HepG2 (cell line): ENCODE measurements at regions not wholly inside any gene's neighbourhood (a gene's known extent, or its start where the extent isn't known, plus 50 kb on each side); places are given as distances from the start of the nearest gene placed in this dataset.

Experiments
- MEIS2 ChIP-seq: sonication (generic); formaldehyde crosslinking; IDR thresholded peaks from 2 replicates; pipeline ENCODE4 v1.9.0; 2021; ENCODE audit warnings: mild to moderate bottlenecking, missing genetic modification reagents
- RXRB ChIP-seq: IDR thresholded peaks from 2 replicates; pipeline ENCODE4 v1.6.1; 2016; ENCODE audit warnings: borderline replicate concordance, missing genetic modification reagents, missing compliant biosample characterization
- SAP130 ChIP-seq: IDR thresholded peaks from 2 replicates; pipeline ENCODE4 v1.6.1; 2016; ENCODE audit warnings: low read depth
- SNAI1 ChIP-seq: sonication (generic); formaldehyde crosslinking; IDR thresholded peaks from 2 replicates; pipeline ENCODE4 v1.5.0; 2020; ENCODE audit warnings: mild to moderate bottlenecking, missing genetic modification reagents, borderline replicate concordance
- ZFP90 ChIP-seq: sonication (generic); formaldehyde crosslinking; IDR thresholded peaks from 2 replicates; pipeline ENCODE4 v1.8.0; 2022; ENCODE audit warnings: missing genetic modification reagents, mild to moderate bottlenecking, inconsistent platforms, borderline replicate concordance
- ZNF501 ChIP-seq: sonication (generic); formaldehyde crosslinking; IDR thresholded peaks from 2 replicates; pipeline ENCODE4 v1.5.1; 2020; ENCODE audit warnings: mild to moderate bottlenecking, moderate library complexity, missing genetic modification reagents
- ZNF546 ChIP-seq: sonication (generic); formaldehyde crosslinking; conservative IDR thresholded peaks from 2 replicates; pipeline ENCODE4 v1.8.1; 2023; ENCODE audit warnings: mild to moderate bottlenecking, missing genetic modification reagents
- ZNF772 ChIP-seq: sonication (generic); formaldehyde crosslinking; IDR thresholded peaks from 2 replicates; pipeline ENCODE4 v1.5.0; 2020; ENCODE audit warnings: mild to moderate bottlenecking, missing genetic modification reagents
- TF ChIP-seq, protein P1 (sequence below): IDR thresholded peaks from 2 replicates; pipeline ENCODE4 v1.6.1; 2016; ENCODE audit warnings: missing genetic modification reagents, missing compliant biosample characterization
- TF ChIP-seq, protein P2 (sequence below): sonication (generic); formaldehyde crosslinking; IDR thresholded peaks from 2 replicates; pipeline ENCODE4; 2020; ENCODE audit warnings: missing genetic modification reagents, mild to moderate bottlenecking, borderline replicate concordance
- TF ChIP-seq, protein P3 (sequence below): sonication (generic); formaldehyde crosslinking; IDR thresholded peaks from 2 replicates; pipeline ENCODE4 v1.5.1; 2020; ENCODE audit warnings: mild to moderate bottlenecking, missing genetic modification reagents
- TF ChIP-seq, protein P4 (sequence below): sonication (generic); formaldehyde crosslinking; IDR thresholded peaks from 2 replicates; pipeline ENCODE4 v1.5.0; 2020; ENCODE audit warnings: missing genetic modification reagents
- TF ChIP-seq, protein P5 (sequence below): sonication (generic); formaldehyde crosslinking; IDR thresholded peaks from 2 replicates; pipeline ENCODE4 v1.8.1; 2023; ENCODE audit warnings: mild to moderate bottlenecking, moderate library complexity, missing genetic modification reagents
- TF ChIP-seq, protein P6 (sequence below): sonication (generic); formaldehyde crosslinking; IDR thresholded peaks from 2 replicates; pipeline ENCODE4 v1.4.0; 2020; ENCODE audit warnings: missing genetic modification reagents

DNA sequence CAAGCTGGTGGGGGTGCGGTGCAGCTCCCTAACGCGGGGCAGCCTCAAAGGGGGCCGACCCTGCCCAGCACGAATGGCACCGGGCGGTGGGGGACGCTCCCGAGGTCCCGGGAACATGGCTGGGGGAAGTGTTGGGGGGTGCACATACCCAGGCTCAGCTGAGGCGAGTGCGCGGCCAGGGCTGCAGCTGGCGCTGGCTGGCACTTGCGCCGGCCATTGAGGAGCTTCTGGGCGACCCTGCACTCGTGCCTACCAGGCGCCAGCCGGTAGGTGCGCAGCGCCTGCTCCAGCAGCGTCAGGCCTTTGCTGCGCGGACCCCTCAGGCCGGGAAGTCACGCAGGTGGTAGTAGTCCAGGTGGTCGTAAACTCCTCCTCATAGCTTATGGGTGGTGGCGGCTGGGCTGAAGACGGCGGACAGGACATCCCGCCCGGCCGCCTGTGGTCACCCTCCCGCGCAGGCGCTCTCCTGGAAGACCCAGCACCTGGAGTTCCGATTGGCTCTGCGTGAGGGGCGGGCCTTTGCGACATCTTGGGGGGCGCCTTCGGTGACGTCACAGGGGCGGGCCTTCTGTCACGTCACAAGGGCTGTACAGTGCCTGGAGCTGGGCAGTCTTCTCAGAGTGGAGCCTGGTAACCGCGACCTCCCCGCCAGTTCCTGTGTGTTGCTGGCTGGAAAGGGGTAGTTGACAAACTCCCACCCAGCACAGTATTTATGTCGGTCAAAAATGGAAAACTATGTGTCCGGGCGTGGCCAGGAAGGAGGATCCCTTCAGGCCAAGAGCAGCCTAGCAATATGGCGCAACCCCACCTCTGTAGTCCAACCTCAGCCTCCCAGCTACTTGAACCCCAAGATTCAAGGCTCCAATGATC, 74.5 kb upstream of the ERV3-1 start (continued):
- TF ChIP-seq, protein P1, sequence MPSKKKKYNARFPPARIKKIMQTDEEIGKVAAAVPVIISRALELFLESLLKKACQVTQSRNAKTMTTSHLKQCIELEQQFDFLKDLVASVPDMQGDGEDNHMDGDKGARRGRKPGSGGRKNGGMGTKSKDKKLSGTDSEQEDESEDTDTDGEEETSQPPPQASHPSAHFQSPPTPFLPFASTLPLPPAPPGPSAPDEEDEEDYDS (CRISPR knock-in tag), result peak; percentile 63; the same call in 1 of the 2 replicates
- TF ChIP-seq ZFP90 (CRISPR knock-in tag) (peak; percentile 79; the same call in 1 of the 2 replicates), ZNF772 (CRISPR knock-in tag) (peak; percentile 55; the same call in 1 of the 2 replicates), SNAI1 (CRISPR knock-in tag) (0 out of 2 replicates have a peak, but pooled peaks have one; percentile 34), RXRB (CRISPR knock-in tag) (peak; percentile 28; the same call in 1 of the 2 replicates), MEIS2 (0 out of 2 replicates have a peak, but pooled peaks have one; percentile 19), ZNF546 (0 out of 2 replicates have a peak, but pooled peaks have one; percentile 68), ZNF501 (CRISPR knock-in tag) (peak; percentile 36; the same call in 1 of the 2 replicates), SAP130 (peak; percentile 78)
- TF ChIP-seq, protein P2, sequence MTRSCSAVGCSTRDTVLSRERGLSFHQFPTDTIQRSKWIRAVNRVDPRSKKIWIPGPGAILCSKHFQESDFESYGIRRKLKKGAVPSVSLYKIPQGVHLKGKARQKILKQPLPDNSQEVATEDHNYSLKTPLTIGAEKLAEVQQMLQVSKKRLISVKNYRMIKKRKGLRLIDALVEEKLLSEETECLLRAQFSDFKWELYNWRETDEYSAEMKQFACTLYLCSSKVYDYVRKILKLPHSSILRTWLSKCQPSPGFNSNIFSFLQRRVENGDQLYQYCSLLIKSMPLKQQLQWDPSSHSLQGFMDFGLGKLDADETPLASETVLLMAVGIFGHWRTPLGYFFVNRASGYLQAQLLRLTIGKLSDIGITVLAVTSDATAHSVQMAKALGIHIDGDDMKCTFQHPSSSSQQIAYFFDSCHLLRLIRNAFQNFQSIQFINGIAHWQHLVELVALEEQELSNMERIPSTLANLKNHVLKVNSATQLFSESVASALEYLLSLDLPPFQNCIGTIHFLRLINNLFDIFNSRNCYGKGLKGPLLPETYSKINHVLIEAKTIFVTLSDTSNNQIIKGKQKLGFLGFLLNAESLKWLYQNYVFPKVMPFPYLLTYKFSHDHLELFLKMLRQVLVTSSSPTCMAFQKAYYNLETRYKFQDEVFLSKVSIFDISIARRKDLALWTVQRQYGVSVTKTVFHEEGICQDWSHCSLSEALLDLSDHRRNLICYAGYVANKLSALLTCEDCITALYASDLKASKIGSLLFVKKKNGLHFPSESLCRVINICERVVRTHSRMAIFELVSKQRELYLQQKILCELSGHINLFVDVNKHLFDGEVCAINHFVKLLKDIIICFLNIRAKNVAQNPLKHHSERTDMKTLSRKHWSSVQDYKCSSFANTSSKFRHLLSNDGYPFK (CRISPR knock-in tag), result peak; percentile 46; the same call in 1 of the 2 replicates
- TF ChIP-seq, protein P3, sequence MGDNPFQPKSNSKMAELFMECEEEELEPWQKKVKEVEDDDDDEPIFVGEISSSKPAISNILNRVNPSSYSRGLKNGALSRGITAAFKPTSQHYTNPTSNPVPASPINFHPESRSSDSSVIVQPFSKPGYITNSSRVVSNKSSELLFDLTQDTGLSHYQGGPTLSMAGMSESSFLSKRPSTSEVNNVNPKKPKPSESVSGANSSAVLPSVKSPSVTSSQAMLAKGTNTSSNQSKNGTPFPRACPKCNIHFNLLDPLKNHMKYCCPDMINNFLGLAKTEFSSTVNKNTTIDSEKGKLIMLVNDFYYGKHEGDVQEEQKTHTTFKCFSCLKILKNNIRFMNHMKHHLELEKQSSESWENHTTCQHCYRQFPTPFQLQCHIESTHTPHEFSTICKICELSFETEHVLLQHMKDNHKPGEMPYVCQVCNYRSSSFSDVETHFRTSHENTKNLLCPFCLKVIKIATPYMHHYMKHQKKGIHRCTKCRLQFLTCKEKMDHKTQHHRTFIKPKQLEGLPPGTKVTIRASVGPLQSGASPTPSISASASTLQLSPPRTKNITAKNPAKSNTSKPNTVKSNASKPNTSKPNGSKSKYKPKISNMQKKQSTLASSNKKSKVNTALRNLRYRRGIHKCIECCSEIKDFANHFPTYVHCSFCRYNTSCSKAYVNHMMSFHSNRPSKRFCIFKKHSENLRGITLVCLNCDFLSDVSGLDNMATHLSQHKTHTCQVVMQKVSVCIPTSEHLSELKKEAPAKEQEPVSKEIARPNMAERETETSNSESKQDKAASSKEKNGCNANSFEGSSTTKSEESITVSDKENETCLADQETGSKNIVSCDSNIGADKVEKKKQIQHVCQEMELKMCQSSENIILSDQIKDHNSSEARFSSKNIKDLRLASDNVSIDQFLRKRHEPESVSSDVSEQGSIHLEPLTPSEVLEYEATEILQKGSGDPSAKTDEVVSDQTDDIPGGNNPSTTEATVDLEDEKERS, result 0 out of 2 replicates have a peak, but pooled peaks have one; percentile 27
- TF ChIP-seq, protein P4, sequence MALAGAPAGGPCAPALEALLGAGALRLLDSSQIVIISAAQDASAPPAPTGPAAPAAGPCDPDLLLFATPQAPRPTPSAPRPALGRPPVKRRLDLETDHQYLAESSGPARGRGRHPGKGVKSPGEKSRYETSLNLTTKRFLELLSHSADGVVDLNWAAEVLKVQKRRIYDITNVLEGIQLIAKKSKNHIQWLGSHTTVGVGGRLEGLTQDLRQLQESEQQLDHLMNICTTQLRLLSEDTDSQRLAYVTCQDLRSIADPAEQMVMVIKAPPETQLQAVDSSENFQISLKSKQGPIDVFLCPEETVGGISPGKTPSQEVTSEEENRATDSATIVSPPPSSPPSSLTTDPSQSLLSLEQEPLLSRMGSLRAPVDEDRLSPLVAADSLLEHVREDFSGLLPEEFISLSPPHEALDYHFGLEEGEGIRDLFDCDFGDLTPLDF (CRISPR knock-in tag), result 0 out of 2 replicates have a peak, but pooled peaks have one; percentile 41
- TF ChIP-seq, protein P5, sequence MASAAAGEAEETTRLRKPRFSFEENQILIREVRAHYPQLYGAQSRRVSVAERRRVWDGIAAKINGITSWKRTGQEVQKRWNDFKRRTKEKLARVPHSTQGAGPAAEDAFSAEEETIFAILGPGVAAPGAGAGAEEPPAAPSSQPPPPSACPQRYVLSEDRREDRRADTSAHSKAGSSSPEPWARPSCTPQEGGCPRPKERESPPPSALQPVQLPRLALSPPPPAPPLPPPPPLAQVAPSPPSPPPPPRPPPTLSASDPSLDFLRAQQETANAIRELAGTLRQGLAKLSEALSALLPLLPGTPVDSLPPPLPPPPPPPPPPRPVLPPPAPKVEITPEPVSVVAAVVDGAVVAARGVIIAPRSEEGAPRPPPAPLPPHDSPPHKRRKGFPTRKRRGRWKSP, result peak; percentile 51; the same call in 1 of the 2 replicates
- TF ChIP-seq, protein P6, sequence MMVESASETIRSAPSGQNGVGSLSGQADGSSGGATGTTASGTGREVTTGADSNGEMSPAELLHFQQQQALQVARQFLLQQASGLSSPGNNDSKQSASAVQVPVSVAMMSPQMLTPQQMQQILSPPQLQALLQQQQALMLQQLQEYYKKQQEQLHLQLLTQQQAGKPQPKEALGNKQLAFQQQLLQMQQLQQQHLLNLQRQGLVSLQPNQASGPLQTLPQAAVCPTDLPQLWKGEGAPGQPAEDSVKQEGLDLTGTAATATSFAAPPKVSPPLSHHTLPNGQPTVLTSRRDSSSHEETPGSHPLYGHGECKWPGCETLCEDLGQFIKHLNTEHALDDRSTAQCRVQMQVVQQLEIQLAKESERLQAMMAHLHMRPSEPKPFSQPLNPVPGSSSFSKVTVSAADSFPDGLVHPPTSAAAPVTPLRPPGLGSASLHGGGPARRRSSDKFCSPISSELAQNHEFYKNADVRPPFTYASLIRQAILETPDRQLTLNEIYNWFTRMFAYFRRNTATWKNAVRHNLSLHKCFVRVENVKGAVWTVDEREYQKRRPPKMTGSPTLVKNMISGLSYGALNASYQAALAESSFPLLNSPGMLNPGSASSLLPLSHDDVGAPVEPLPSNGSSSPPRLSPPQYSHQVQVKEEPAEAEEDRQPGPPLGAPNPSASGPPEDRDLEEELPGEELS (CRISPR knock-in tag), result 0 out of 2 replicates have a peak, but pooled peaks have one; percentile 29
